GM06990 (cell line): ENCODE measurements at regions not wholly inside any gene's neighbourhood (a gene's known extent, or its start where the extent isn't known, plus 50 kb on each side); places are given as distances from the start of the nearest gene placed in this dataset.
"Not testable (repeated sequence)": the region's sequence is repeated elsewhere in the genome, so short reads cannot be mapped to it uniquely, and the experiment has no call there.

Source experiments
- DNase-seq: peaks from one replicate; pipeline ENCODE4 v3.0.0-alpha.2; 2011; ENCODE audit not compliant: insufficient read length; ENCODE audit errors: extremely low read depth
- H3K27me3 ChIP-seq: replicated peaks from 2 replicates; pipeline ENCODE4 v1.6.0; 2011; ENCODE audit warnings: low read length; ENCODE audit not compliant: control insufficient read depth, insufficient read depth
- H3K36me3 ChIP-seq: 2 replicates; pipeline ENCODE4 v1.5.1; 2011; ENCODE audit warnings: low read length; ENCODE audit not compliant: control insufficient read depth, insufficient read depth
- H3K4me3 ChIP-seq: replicated peaks from 2 replicates; pipeline ENCODE4 v1.5.1; 2011; ENCODE audit warnings: low read depth, mild to moderate bottlenecking, control low read depth, low read length
- CTCF ChIP-seq: IDR thresholded peaks from 2 replicates; pipeline ENCODE4 v1.5.1; 2011; ENCODE audit warnings: low read length, control low read depth, mild to moderate bottlenecking, inconsistent platforms; ENCODE audit not compliant: insufficient read depth, poor library complexity, severe bottlenecking

GRCh38 chr1:90864681-90865080 lies 147.6 kb upstream of the BARHL2 start:
- Histone ChIP-seq H3K36me3 (no peaks in the 10 kb centered on the region), H3K4me3 (no peak overlapping the region), H3K27me3 (no peaks in the 10 kb centered on the region)
- DNase-seq: no peak
- no peak for TF ChIP-seq CTCF

GRCh38 chr1:90862782-90863181 lies 145.7 kb upstream of the BARHL2 start:
- Histone ChIP-seq H3K27me3 (no peaks in the 10 kb centered on the region), H3K4me3 (no peak overlapping the region), H3K36me3 (no peaks in the 10 kb centered on the region)
- no peak for TF ChIP-seq CTCF
- peak; percentile 5 for DNase-seq

- not testable (repeated sequence) for H3K36me3 ChIP-seq, DNase-seq, H3K4me3 ChIP-seq, H3K27me3 ChIP-seq
Measured at GRCh38 chr1:90861421-90861820, 144.3 kb upstream of the BARHL2 start.

GRCh38 chr1:90856463-90857007 lies 139.4 kb upstream of the BARHL2 start:
- TF ChIP-seq CTCF: no peak
- Histone ChIP-seq H3K36me3 (no peaks in the 10 kb centered on the region), H3K27me3 (no peaks in the 10 kb centered on the region; the same call in 1 of the 2 replicates), H3K4me3 (no peak overlapping the region)
- DNase-seq: no peak

GRCh38 chr1:90854397-90854924 lies 137.4 kb upstream of the BARHL2 start:
- Histone ChIP-seq H3K27me3 (no peaks in the 10 kb centered on the region; the same call in 1 of the 2 replicates), H3K4me3 (no peak overlapping the region), H3K36me3 (no peaks in the 10 kb centered on the region)
- TF ChIP-seq CTCF: no peak
- no peak for DNase-seq

- DNase-seq: no peak
- Histone ChIP-seq H3K36me3 (no peaks in the 10 kb centered on the region), H3K27me3 (no peaks in the 10 kb centered on the region; the same call in 1 of the 2 replicates), H3K4me3 (peak overlapping the region; percentile 42)
- no peak for TF ChIP-seq CTCF
Measured at GRCh38 chr1:90851711-90852050, 134.6 kb upstream of the BARHL2 start.
